ENCODE measurements at regions not wholly inside any gene's neighbourhood (a gene's known extent, or its start where the extent isn't known, plus 50 kb on each side); places are given as distances from the start of the nearest gene placed in this dataset.

- in situ Hi-C loops (cut with MboI), result no loop called here
- DNase-seq, result no peak
- TF ChIP-seq EZH2phosphoT487 (IDR thresholded peaks at IDR 0.05; ENCODE audit: insufficient read depth, low read depth) (no peak), EZH2 (IDR thresholded peaks at IDR 0.05; ENCODE audit: insufficient read depth, poor library complexity, severe bottlenecking) (no peak)
These were observed 901.7 kb upstream of the INTU start for GRCh38 chr4:126731062-126731461.

DNA sequence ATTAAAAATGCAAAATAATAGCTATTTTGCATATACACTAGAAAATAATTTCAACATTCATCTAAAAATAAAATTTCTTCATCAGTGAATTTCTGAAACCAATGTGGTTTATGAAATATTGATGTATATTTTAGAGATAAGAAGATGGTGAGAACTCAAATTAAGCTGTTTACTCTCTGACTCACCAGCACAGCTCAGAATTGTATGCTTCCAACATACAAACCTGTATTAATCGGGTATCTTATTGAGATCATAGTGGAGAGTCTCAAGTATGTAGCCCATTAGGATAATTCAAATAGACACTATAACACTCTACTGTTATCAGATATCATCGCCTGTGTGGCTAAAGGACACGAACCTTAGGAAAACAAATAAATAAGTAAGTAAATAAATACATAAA, 899.5 kb upstream of the INTU start:
- no peaks in the 10 kb centered on the region for H4K20me1 ChIP-seq (ENCODE audit: insufficient read depth)
- WGBS, 2 experiments (ENCODE audit: low coverage in 1 of 2, low lambda C conversion rate in 2 of 2, missing lambda C conversion rate in 2 of 2), result 63 to 66% methylated on average over 3 of the region's 3 CpGs
- no peaks in the 10 kb centered on the region for H3F3A ChIP-seq (ENCODE audit: insufficient read depth)
- TF ChIP-seq EZH2phosphoT487 (IDR thresholded peaks at IDR 0.05; ENCODE audit: insufficient read depth, low read depth) (no peak), EZH2 (IDR thresholded peaks at IDR 0.05; ENCODE audit: insufficient read depth, poor library complexity, severe bottlenecking) (no peak)
- peak; percentile 3 for DNase-seq
- peaks cover 4% of the 10 kb centered on the region; the same call in 1 of the 2 replicates for H3K4me1 ChIP-seq (ENCODE audit: insufficient read depth)
- H3K9ac ChIP-seq, result no peak overlapping the region
- in situ Hi-C loops (cut with MboI), result no loop called here
- no peaks in the 10 kb centered on the region for H3K27me3 ChIP-seq (replicated peaks; ENCODE audit: insufficient read depth)
- no peaks in the 10 kb centered on the region for H3K79me2 ChIP-seq (ENCODE audit: insufficient read depth)
- H3K27ac ChIP-seq, result no peak overlapping the region
- no peaks in the 10 kb centered on the region for H3K9me3 ChIP-seq (ENCODE audit: low read depth)
- H3K4me2 ChIP-seq (ENCODE audit: unreplicated experiment), result no peak overlapping the region
- no peak overlapping the region for H3K4me3 ChIP-seq
- H3K9me2 ChIP-seq (ENCODE audit: insufficient read depth), result no peaks in the 10 kb centered on the region
- 0 out of 2 replicates have a peak overlapping the region, but pooled peaks have one; percentile 34 for H2AFZ ChIP-seq
- H3K36me3 ChIP-seq (ENCODE audit: low read depth), result no peaks in the 10 kb centered on the region

More at GRCh38 chr4:126731062-126731461, 901.7 kb upstream of the INTU start:
- no peak overlapping the region for H2AFZ ChIP-seq
- H3K79me2 ChIP-seq (ENCODE audit: insufficient read depth), result no peaks in the 10 kb centered on the region
- no peaks in the 10 kb centered on the region for H4K20me1 ChIP-seq (ENCODE audit: insufficient read depth)
- WGBS, 2 experiments (ENCODE audit: low coverage in 1 of 2, low lambda C conversion rate in 2 of 2, missing lambda C conversion rate in 2 of 2), result 93 to 98% methylated on average over 2 of the region's 2 CpGs
- no peaks in the 10 kb centered on the region for H3K27me3 ChIP-seq (replicated peaks; ENCODE audit: insufficient read depth)
- H3F3A ChIP-seq (ENCODE audit: insufficient read depth), result no peaks in the 10 kb centered on the region
- H3K36me3 ChIP-seq (ENCODE audit: low read depth), result no peaks in the 10 kb centered on the region
- H3K4me1 ChIP-seq (ENCODE audit: insufficient read depth), result peaks cover 9% of the 10 kb centered on the region
- no peak overlapping the region for H3K9ac ChIP-seq
- H3K4me2 ChIP-seq (ENCODE audit: unreplicated experiment), result no peak overlapping the region
- H3K27ac ChIP-seq, result no peak overlapping the region
- H3K4me3 ChIP-seq, result no peak overlapping the region
- no peaks in the 10 kb centered on the region; the same call in 1 of the 2 replicates for H3K9me2 ChIP-seq (ENCODE audit: insufficient read depth)
- no peaks in the 10 kb centered on the region for H3K9me3 ChIP-seq (ENCODE audit: low read depth)

DNA sequence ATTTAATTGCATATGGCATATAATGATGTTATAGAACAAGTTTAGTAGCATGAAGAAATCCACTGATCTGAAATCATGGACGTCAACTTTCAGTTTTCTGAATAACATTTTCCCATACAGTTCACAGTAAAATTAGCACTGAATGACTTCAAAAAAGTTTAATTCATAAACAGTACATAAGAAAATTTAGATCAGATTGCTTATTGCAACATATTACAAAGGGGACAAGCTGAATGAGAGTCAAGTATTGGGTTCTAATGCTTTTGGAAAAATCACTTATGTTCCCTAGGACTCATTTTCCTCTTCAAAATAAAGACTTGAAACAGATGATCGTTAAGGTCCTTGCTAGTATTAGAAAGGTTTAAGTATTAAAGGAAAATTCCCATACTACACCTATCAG, 898.3 kb upstream of the INTU start:
- Histone ChIP-seq H3K27me3 (replicated peaks; ENCODE audit: insufficient read depth) (no peaks in the 10 kb centered on the region), H3K79me2 (ENCODE audit: insufficient read depth) (no peaks in the 10 kb centered on the region), H4K20me1 (ENCODE audit: insufficient read depth) (no peaks in the 10 kb centered on the region), H3K4me2 (ENCODE audit: unreplicated experiment) (no peak overlapping the region), H3F3A (ENCODE audit: insufficient read depth) (no peaks in the 10 kb centered on the region), H3K9me3 (ENCODE audit: low read depth) (no peaks in the 10 kb centered on the region), H3K9me2 (ENCODE audit: insufficient read depth) (no peaks in the 10 kb centered on the region), H3K4me1 (ENCODE audit: insufficient read depth) (peaks cover 8% of the 10 kb centered on the region; the same call in 1 of the 2 replicates), H3K36me3 (ENCODE audit: low read depth) (no peaks in the 10 kb centered on the region), H2AFZ (no peak overlapping the region), H3K9ac (no peak overlapping the region), H3K27ac (no peak overlapping the region), H3K4me3 (no peak overlapping the region)
- WGBS, 2 experiments (ENCODE audit: low coverage in 1 of 2, low lambda C conversion rate in 2 of 2, missing lambda C conversion rate in 2 of 2), result 97 to 98% methylated on average over 2 of the region's 2 CpGs
- no peak for DNase-seq
- TF ChIP-seq EZH2 (IDR thresholded peaks at IDR 0.05; ENCODE audit: insufficient read depth, poor library complexity, severe bottlenecking), result no peak
- no peak for TF ChIP-seq EZH2phosphoT487 (IDR thresholded peaks at IDR 0.05; ENCODE audit: insufficient read depth, low read depth)
- in situ Hi-C loops (cut with MboI), result no loop called here

- Histone ChIP-seq H3K27me3 (replicated peaks; ENCODE audit: insufficient read depth) (no peaks in the 10 kb centered on the region), H3K9ac (no peak overlapping the region), H3K4me2 (ENCODE audit: unreplicated experiment) (no peak overlapping the region), H3K79me2 (ENCODE audit: insufficient read depth) (no peaks in the 10 kb centered on the region), H3K9me2 (ENCODE audit: insufficient read depth) (no peaks in the 10 kb centered on the region), H3K4me1 (ENCODE audit: insufficient read depth) (peaks cover 8% of the 10 kb centered on the region; the same call in 1 of the 2 replicates), H3K4me3 (no peak overlapping the region), H3K27ac (no peak overlapping the region), H3K36me3 (ENCODE audit: low read depth) (no peaks in the 10 kb centered on the region), H2AFZ (no peak overlapping the region), H3F3A (ENCODE audit: insufficient read depth) (no peaks in the 10 kb centered on the region), H3K9me3 (ENCODE audit: low read depth) (no peaks in the 10 kb centered on the region), H4K20me1 (ENCODE audit: insufficient read depth) (no peaks in the 10 kb centered on the region)
- TF ChIP-seq EZH2 (IDR thresholded peaks at IDR 0.05; ENCODE audit: insufficient read depth, poor library complexity, severe bottlenecking) (no peak), EZH2phosphoT487 (IDR thresholded peaks at IDR 0.05; ENCODE audit: insufficient read depth, low read depth) (no peak)
- WGBS, 2 experiments (ENCODE audit: low coverage in 1 of 2, low lambda C conversion rate in 2 of 2, missing lambda C conversion rate in 2 of 2), result 90 to 94% methylated on average over 3 of the region's 3 CpGs
- no peak for DNase-seq
- in situ Hi-C loops (cut with MboI), result no loop called here
These were observed 897.2 kb upstream of the INTU start for GRCh38 chr4:126735294-126736132.

Measured in GM23248 (cell line).